ENCODE measurements at regions not wholly inside any gene's neighbourhood (a gene's known extent, or its start where the extent isn't known, plus 50 kb on each side); places are given as distances from the start of the nearest gene placed in this dataset.

- TF ChIP-seq CHD7 (IDR thresholded peaks at IDR 0.05; ENCODE audit: low read depth, low read length) (peak; percentile 25), U2AF2 (optimal IDR thresholded peaks at IDR 0.05; ENCODE audit: low read depth, low read length) (no peak), MAFK (IDR thresholded peaks at IDR 0.05; ENCODE audit: low read length) (no peak), FOXJ3 (CRISPR knock-in tag; IDR thresholded peaks at IDR 0.05) (no peak), TCF7L2 (IDR thresholded peaks at IDR 0.05; ENCODE audit: low read depth, low read length) (no peak), MYC (IDR thresholded peaks at IDR 0.05; ENCODE audit: low read depth, low read length) (peak; percentile 85), MYC (CRISPR knock-in tag; IDR thresholded peaks at IDR 0.05; ENCODE audit: borderline replicate concordance, low read depth) (no peak), CREB1 (IDR thresholded peaks at IDR 0.05) (peak; percentile 83), CREB1 (CRISPR knock-in tag; IDR thresholded peaks at IDR 0.05) (peak; percentile 76), NR2F6 (CRISPR knock-in tag; IDR thresholded peaks at IDR 0.05) (no peak; the same call in 1 of the 2 replicates), ZNF444 (CRISPR knock-in tag; IDR thresholded peaks at IDR 0.05) (no peak), ZNF23 (CRISPR knock-in tag; IDR thresholded peaks at IDR 0.05) (no peak), ZNF778 (CRISPR knock-in tag; IDR thresholded peaks at IDR 0.05) (no peak), HNRNPH1 (optimal IDR thresholded peaks at IDR 0.05; ENCODE audit: low read depth, low read length) (no peak), THAP7 (CRISPR knock-in tag; IDR thresholded peaks at IDR 0.05) (peak; percentile 92; the same call in 1 of the 2 replicates), ZBTB17 (CRISPR knock-in tag; IDR thresholded peaks at IDR 0.05) (peak; percentile 72; the same call in 1 of the 2 replicates), POLR2H (tag; IDR thresholded peaks at IDR 0.05; ENCODE audit: low read depth) (peak; percentile 74), U2AF1 (optimal IDR thresholded peaks at IDR 0.05; ENCODE audit: low read depth, low read length) (no peak), IFI16 (CRISPR knock-in tag; IDR thresholded peaks at IDR 0.05) (no peak)
Measured at GRCh38 chr6:4018171-4018923, 60.6 kb downstream of the FAM217A start (continued).
